ENCODE measurements at regions not wholly inside any gene's neighbourhood (a gene's known extent, or its start where the extent isn't known, plus 50 kb on each side); places are given as distances from the start of the nearest gene placed in this dataset.
A peak's percentile ranks its signal among the peaks of the same experiment; 100 is the strongest.

- TF ChIP-seq CTCFL (IDR thresholded peaks at IDR 0.05; ENCODE audit: borderline replicate concordance, insufficient read depth, low read depth, low read length, poor library complexity, severe bottlenecking), result no peak
- TF ChIP-seq NRF1 (conservative IDR thresholded peaks at IDR 0.05 in 1 of 2, IDR thresholded peaks at IDR 0.05 in 1 of 2), result no peak; a peak in 1 of 4 replicates
- TF ChIP-seq C11orf30 (IDR thresholded peaks at IDR 0.05; ENCODE audit: low read depth), result peak; percentile 96
- peak; percentile 77 for TF ChIP-seq CBFA2T3 (IDR thresholded peaks at IDR 0.05)
- TF ChIP-seq MNT (conservative IDR thresholded peaks at IDR 0.05), result peak in 1 of 2 experiments; percentile 41; a peak in 1 of 4 replicates
- TF ChIP-seq NCOR1 (IDR thresholded peaks at IDR 0.05), result 0 out of 2 replicates have a peak, but pooled peaks have one; percentile 35
- TF ChIP-seq FOXK2 (conservative IDR thresholded peaks at IDR 0.05 in 1 of 2, IDR thresholded peaks at IDR 0.05 in 1 of 2; ENCODE audit: low read depth in 2 of 2), result peak; percentile 47 to 68; a peak in 1 of 4 replicates
- TF ChIP-seq MBD1 (CRISPR knock-in tag; IDR thresholded peaks at IDR 0.05), result no peak
- peak; percentile 52 for TF ChIP-seq CXXC5 (CRISPR knock-in tag; IDR thresholded peaks at IDR 0.05)
- no peak for TF ChIP-seq HMBOX1 (IDR thresholded peaks at IDR 0.05)
- TF ChIP-seq ARID1B (IDR thresholded peaks at IDR 0.05), result peak; percentile 86
- TF ChIP-seq ZNF431 (CRISPR knock-in tag; IDR thresholded peaks at IDR 0.05), result no peak
- no peak for TF ChIP-seq ZNF785 (CRISPR knock-in tag; IDR thresholded peaks at IDR 0.05)
- peak; percentile 93 for TF ChIP-seq JUND (IDR thresholded peaks at IDR 0.05; ENCODE audit: borderline replicate concordance, low read depth, low read length)
- peak; percentile 92 for TF ChIP-seq JUND (tag; IDR thresholded peaks at IDR 0.05; ENCODE audit: borderline replicate concordance, low read depth, low read length)
- peak; percentile 59; the same call in 1 of the 2 replicates for TF ChIP-seq MBD2 (IDR thresholded peaks at IDR 0.05; ENCODE audit: borderline replicate concordance, low read depth)
- TF ChIP-seq CTCF (IDR thresholded peaks at IDR 0.05 in 2 of 3, conservative IDR thresholded peaks at IDR 0.05 in 1 of 3; ENCODE audit: insufficient read depth in 2 of 3, low read depth in 1 of 3, low read length in 3 of 3), result peak in 2 of 3 experiments; percentile 9 to 28; a peak in 3 of 6 replicates
- TF ChIP-seq ZZZ3 (IDR thresholded peaks at IDR 0.05), result no peak
- TF ChIP-seq KAT2B (IDR thresholded peaks at IDR 0.05; ENCODE audit: low read depth, low read length), result no peak
- TF ChIP-seq FOXJ2 (tag; IDR thresholded peaks at IDR 0.05), result peak; percentile 96
Observed at GRCh38 chr6:11917951-11918738, 94.0 kb upstream of the HIVEP1 start (continued).

All from K562 (cell line).